DOHH2 (cell line): ENCODE measurements at regions not wholly inside any gene's neighbourhood (a gene's known extent, or its start where the extent isn't known, plus 50 kb on each side); places are given as distances from the start of the nearest gene placed in this dataset.

Source experiments
- H3F3A ChIP-seq: fragments of 200-600 bp; sonication (generic), shearing (Covaris generic); 2 replicates; pipeline ENCODE4 v1.6.0; 2016; ENCODE audit warnings: antibody characterized with exemption, mild to moderate bottlenecking; ENCODE audit not compliant: control insufficient read depth, insufficient read depth
- H3K27ac ChIP-seq: fragments of 200-600 bp; sonication (generic); 2 replicates; pipeline ENCODE4 v1.5.1; 2014; ENCODE audit warnings: low read depth, mild to moderate bottlenecking, low read length, moderate library complexity
- H3K27me3 ChIP-seq: fragments of 200-600 bp; sonication (generic); 2 replicates; pipeline ENCODE4 v1.6.1; 2014; ENCODE audit warnings: mild to moderate bottlenecking, low read length, mixed read lengths; ENCODE audit not compliant: control insufficient read depth
- H3K36me3 ChIP-seq: fragments of 200-600 bp; sonication (generic); 2 replicates; pipeline ENCODE4 v1.6.1; 2014; ENCODE audit warnings: mild to moderate bottlenecking, low read length, moderate library complexity, mixed read lengths; ENCODE audit not compliant: control insufficient read depth
- H3K4me1 ChIP-seq: fragments of 200-600 bp; sonication (generic); 2 replicates; pipeline ENCODE4 v1.6.1; 2014; ENCODE audit warnings: mild to moderate bottlenecking, low read length, mixed read lengths; ENCODE audit not compliant: control insufficient read depth
- H3K4me2 ChIP-seq: fragments of 200-600 bp; sonication (generic); 2 replicates; pipeline ENCODE4 v1.6.0; 2014; ENCODE audit warnings: mild to moderate bottlenecking, low read length, moderate library complexity
- H3K4me3 ChIP-seq: fragments of 200-600 bp; sonication (generic); 2 replicates; pipeline ENCODE4 v1.5.1; 2014; ENCODE audit warnings: mild to moderate bottlenecking, low read length, mixed read lengths
- H3K79me2 ChIP-seq: fragments of 200-600 bp; sonication (generic); 2 replicates; pipeline ENCODE4 v1.6.1; 2014; ENCODE audit warnings: mild to moderate bottlenecking, low read length, mixed read lengths; ENCODE audit not compliant: control insufficient read depth
- H3K9me2 ChIP-seq: fragments of 200-600 bp; sonication (generic); replicated peaks from 2 replicates; pipeline ENCODE4 v1.6.1; 2014; ENCODE audit warnings: mild to moderate bottlenecking, low read length, mixed read lengths; ENCODE audit not compliant: control insufficient read depth
- H3K9me3 ChIP-seq: fragments of 200-600 bp; sonication (generic); 2 replicates; pipeline ENCODE4 v1.6.1; 2014; ENCODE audit warnings: antibody characterized with exemption, low read length, mixed read lengths; ENCODE audit not compliant: control insufficient read depth, insufficient read depth
- H4K20me1 ChIP-seq: fragments of 200-600 bp; sonication (generic); 2 replicates; pipeline ENCODE4 v1.6.0; 2014; ENCODE audit warnings: low read depth, mild to moderate bottlenecking, antibody characterized with exemption, low read length, moderate library complexity; ENCODE audit not compliant: control insufficient read depth, insufficient read depth
- CTCF ChIP-seq: fragments of 200-600 bp; sonication (generic); IDR thresholded peaks from one replicate; pipeline ENCODE4 v1.5.1; 2014; ENCODE audit warnings: antibody characterized with exemption, mild to moderate bottlenecking, low read depth, low read length; ENCODE audit not compliant: poor library complexity, severe bottlenecking
- EZH2phosphoT487 ChIP-seq: fragments of 200-600 bp; sonication (generic); IDR thresholded peaks from 2 replicates; pipeline ENCODE4 v1.6.1; 2017; ENCODE audit warnings: borderline replicate concordance, mild to moderate bottlenecking, antibody characterized with exemption, low read length, moderate library complexity, mixed read lengths

- no peaks in the 10 kb centered on the region for H3K9me2 ChIP-seq
- peaks cover 2% of the 10 kb centered on the region; the same call in 1 of the 2 replicates for H3K27me3 ChIP-seq
- H3K4me3 ChIP-seq: no peak overlapping the region
- H3K27ac ChIP-seq: no peak overlapping the region
- no peaks in the 10 kb centered on the region for H4K20me1 ChIP-seq
- no peaks in the 10 kb centered on the region for H3K4me1 ChIP-seq
- no peak overlapping the region for H3K4me2 ChIP-seq
- no peaks in the 10 kb centered on the region for H3K79me2 ChIP-seq
- H3K9me3 ChIP-seq: no peaks in the 10 kb centered on the region
- H3F3A ChIP-seq: no peaks in the 10 kb centered on the region
- TF ChIP-seq EZH2phosphoT487: no peak
- TF ChIP-seq CTCF: no peak
- no peaks in the 10 kb centered on the region for H3K36me3 ChIP-seq
These were observed 247.6 kb upstream of the C2CD4B start for GRCh38 chr15:62412686-62413085.

DNA sequence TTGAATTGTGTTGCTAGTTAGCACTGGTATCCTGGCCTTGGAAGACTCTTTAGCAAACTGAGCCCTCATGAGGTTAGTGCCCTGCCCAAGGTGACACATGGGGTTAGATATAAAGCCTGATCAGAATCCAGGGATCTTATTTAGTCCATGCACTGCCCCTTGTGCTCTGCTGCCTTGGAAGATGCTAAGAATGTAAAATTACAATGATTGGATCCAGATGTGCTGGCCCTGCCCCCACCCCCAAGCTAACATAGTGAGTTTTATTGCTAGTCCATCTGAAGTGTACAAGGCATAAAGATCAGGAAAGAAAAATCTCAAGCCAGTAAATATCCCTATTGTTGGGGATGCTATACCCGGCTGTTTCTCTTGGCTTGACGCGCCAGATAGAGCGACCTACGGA, 248.1 kb upstream of the C2CD4B start:
- H3F3A ChIP-seq: no peaks in the 10 kb centered on the region
- H3K4me1 ChIP-seq: no peaks in the 10 kb centered on the region
- H3K36me3 ChIP-seq: no peaks in the 10 kb centered on the region
- no peak overlapping the region for H3K4me2 ChIP-seq
- H3K27me3 ChIP-seq: peaks cover 2% of the 10 kb centered on the region; the same call in 1 of the 2 replicates
- H3K9me3 ChIP-seq: no peaks in the 10 kb centered on the region
- no peaks in the 10 kb centered on the region for H3K9me2 ChIP-seq
- no peaks in the 10 kb centered on the region for H4K20me1 ChIP-seq
- H3K27ac ChIP-seq: no peak overlapping the region
- H3K79me2 ChIP-seq: no peaks in the 10 kb centered on the region
- TF ChIP-seq CTCF (no peak), EZH2phosphoT487 (no peak)
- no peak overlapping the region for H3K4me3 ChIP-seq

DNA sequence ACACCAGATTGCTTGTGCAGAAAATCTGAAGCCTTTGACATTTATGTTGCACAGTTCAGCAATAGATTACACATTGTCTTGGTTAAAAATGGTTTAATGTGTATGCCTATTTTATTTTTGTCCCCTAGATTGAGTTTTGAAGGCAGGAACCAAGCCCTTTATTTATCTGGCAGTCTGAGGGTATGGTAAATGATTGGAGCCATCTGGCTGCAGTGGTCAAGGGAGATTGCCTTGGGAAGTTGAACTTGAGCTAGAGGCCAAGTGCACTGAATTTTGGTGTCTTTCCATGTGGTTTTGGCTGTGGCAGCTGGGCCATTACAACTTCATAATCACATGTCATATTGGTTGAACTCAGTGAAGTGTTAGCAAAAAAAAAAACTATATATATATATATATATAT, 248.7 kb upstream of the C2CD4B start:
- no peaks in the 10 kb centered on the region for H3K9me2 ChIP-seq
- H3K4me3 ChIP-seq: no peak overlapping the region
- no peak overlapping the region for H3K4me2 ChIP-seq
- H3K4me1 ChIP-seq: no peaks in the 10 kb centered on the region
- no peaks in the 10 kb centered on the region for H3K9me3 ChIP-seq
- no peak for TF ChIP-seq CTCF
- no peak for TF ChIP-seq EZH2phosphoT487
- H3K27me3 ChIP-seq: peaks cover 2% of the 10 kb centered on the region; the same call in 1 of the 2 replicates
- H3K36me3 ChIP-seq: no peaks in the 10 kb centered on the region
- no peaks in the 10 kb centered on the region for H3F3A ChIP-seq
- H3K27ac ChIP-seq: no peak overlapping the region
- no peaks in the 10 kb centered on the region for H4K20me1 ChIP-seq
- H3K79me2 ChIP-seq: no peaks in the 10 kb centered on the region
